ENCODE measurements at regions not wholly inside any gene's neighbourhood (a gene's known extent, or its start where the extent isn't known, plus 50 kb on each side); places are given as distances from the start of the nearest gene placed in this dataset.

DNA sequence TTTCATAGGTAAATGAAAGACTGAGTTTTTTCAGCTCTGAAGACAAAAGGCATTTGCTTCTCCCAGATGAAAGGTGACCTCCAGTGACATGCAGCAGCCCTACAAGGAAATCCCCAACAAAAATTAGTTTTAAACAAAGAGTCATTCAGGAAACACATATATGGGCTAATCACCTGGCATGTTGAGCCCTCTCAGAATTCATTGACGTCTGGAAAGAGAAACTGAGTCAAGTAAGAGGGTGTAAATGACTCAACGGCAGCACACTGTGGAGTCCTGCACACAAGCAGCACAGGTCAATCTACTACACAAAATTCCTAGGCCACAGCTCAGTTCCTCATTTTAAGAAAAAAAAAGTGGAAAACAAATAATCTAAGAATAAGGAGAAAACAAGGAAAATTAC lies 592.3 kb downstream of the EPHA7 start:
- TF ChIP-seq POLR2A (IDR thresholded peaks at IDR 0.05; ENCODE audit: low read depth, low read length) (no peak), TAF1 (IDR thresholded peaks at IDR 0.05; ENCODE audit: borderline replicate concordance, low read depth, low read length) (no peak)
